ENCODE measurements at regions not wholly inside any gene's neighbourhood (a gene's known extent, or its start where the extent isn't known, plus 50 kb on each side); places are given as distances from the start of the nearest gene placed in this dataset.
A peak's percentile ranks its signal among the peaks of the same experiment; 100 is the strongest.
"Not testable (repeated sequence)": the region's sequence is repeated elsewhere in the genome, so short reads cannot be mapped to it uniquely, and the experiment has no call there.

DNA sequence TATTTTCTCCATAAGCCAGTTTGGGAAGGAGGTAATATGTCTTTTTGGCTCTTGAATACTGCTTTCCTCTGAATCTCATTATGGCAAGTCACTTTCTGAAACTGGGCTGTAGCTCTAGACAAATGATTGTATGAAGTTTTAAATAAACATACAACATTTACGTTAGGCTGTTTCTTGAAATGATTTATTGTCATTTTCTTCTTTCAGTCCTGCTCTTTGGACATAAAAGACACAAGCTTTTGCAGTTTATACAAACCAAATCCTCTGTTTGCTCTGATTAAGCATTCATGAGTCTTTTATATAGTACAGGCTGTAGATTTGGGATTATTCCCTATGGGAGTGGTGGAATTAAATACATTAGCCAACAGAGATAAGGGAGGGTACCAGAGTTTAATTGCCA is 139.7 kb downstream of the CEP120 start:
- no peak overlapping the region for H3K4me3 ChIP-seq
- intact Hi-C loops (cut with DNase I; ENCODE audit: low total_unique reads): no loop called here

DNA sequence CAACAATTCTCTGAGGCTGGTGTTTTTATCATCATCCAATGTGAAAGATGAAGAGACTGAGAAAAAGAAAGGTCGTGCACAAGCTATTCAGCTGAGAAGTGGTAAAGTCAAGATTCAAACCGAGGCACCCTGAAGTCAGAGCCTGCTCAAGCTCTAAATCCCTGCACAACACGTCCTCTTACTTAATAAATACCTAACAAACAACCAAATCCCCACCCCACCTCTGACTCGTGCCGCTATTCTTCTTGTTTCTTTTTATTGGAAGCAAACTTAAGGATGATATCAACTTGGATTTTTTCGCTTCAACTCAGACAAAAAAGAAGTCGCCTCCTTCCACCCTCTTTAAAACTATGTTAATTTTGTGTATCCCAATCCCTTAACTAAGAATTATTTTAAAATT is 140.2 kb downstream of the CEP120 start:
- H3K27ac ChIP-seq: no peak overlapping the region
- TF ChIP-seq POLR2A (IDR thresholded peaks at IDR 0.05): no peak
- TF ChIP-seq, protein P1, sequence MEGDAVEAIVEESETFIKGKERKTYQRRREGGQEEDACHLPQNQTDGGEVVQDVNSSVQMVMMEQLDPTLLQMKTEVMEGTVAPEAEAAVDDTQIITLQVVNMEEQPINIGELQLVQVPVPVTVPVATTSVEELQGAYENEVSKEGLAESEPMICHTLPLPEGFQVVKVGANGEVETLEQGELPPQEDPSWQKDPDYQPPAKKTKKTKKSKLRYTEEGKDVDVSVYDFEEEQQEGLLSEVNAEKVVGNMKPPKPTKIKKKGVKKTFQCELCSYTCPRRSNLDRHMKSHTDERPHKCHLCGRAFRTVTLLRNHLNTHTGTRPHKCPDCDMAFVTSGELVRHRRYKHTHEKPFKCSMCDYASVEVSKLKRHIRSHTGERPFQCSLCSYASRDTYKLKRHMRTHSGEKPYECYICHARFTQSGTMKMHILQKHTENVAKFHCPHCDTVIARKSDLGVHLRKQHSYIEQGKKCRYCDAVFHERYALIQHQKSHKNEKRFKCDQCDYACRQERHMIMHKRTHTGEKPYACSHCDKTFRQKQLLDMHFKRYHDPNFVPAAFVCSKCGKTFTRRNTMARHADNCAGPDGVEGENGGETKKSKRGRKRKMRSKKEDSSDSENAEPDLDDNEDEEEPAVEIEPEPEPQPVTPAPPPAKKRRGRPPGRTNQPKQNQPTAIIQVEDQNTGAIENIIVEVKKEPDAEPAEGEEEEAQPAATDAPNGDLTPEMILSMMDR (IDR thresholded peaks at IDR 0.05): no peak
- H3K4me3 ChIP-seq: no peak overlapping the region

More for the DNA sequence above, 139.7 kb downstream of the CEP120 start:
- no peak overlapping the region for H3K27ac ChIP-seq
- TF ChIP-seq, protein P1 (IDR thresholded peaks at IDR 0.05): no peak
- no peak for TF ChIP-seq POLR2A (IDR thresholded peaks at IDR 0.05)
- no peaks in the 10 kb centered on the region for H3K36me3 ChIP-seq
- no peaks in the 10 kb centered on the region for H3K9me3 ChIP-seq
- no peaks in the 10 kb centered on the region for H3K27me3 ChIP-seq
- no peak for DNase-seq
- peaks cover 0 to 6% of the 10 kb centered on the region in 2 donors for H3K4me1 ChIP-seq

DNA sequence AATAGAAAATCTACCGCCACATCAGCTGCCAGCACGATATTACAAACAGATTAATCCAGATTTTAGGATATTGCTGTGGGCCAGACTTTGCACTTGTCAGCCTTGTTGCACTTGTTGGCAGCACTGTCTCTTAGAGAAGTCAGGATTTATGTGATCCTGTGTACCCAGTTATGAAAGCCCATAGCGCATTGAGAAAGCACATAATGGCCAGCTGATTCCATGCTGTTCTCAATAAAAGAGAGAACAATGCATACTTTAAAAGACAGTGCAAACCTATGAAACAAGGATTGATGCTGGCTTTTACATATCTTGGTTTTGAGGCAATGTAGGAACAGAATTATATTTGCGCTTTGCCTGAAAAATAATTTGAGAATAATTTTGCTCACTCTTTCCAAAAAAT is 140.8 kb downstream of the CEP120 start:
- Histone ChIP-seq H3K27ac (no peak overlapping the region), H3K9me3 (no peaks in the 10 kb centered on the region), H3K4me3 (no peak overlapping the region), H3K4me1 (peaks cover 0 to 6% of the 10 kb centered on the region in 2 donors), H3K27me3 (no peaks in the 10 kb centered on the region), H3K36me3 (no peaks in the 10 kb centered on the region)
- intact Hi-C loops (cut with DNase I; ENCODE audit: low total_unique reads): no loop called here
- TF ChIP-seq, protein P1 (IDR thresholded peaks at IDR 0.05): no peak
- DNase-seq: no peak

More for the DNA sequence above, 140.2 kb downstream of the CEP120 start:
- peak in 1 of 2 donors; percentile 49 for DNase-seq
- intact Hi-C loops (cut with DNase I; ENCODE audit: low total_unique reads): no loop called here
- peaks cover 0 to 6% of the 10 kb centered on the region in 2 donors for H3K4me1 ChIP-seq
- H3K9me3 ChIP-seq: no peaks in the 10 kb centered on the region
- H3K27me3 ChIP-seq: no peaks in the 10 kb centered on the region
- no peaks in the 10 kb centered on the region for H3K36me3 ChIP-seq

DNA sequence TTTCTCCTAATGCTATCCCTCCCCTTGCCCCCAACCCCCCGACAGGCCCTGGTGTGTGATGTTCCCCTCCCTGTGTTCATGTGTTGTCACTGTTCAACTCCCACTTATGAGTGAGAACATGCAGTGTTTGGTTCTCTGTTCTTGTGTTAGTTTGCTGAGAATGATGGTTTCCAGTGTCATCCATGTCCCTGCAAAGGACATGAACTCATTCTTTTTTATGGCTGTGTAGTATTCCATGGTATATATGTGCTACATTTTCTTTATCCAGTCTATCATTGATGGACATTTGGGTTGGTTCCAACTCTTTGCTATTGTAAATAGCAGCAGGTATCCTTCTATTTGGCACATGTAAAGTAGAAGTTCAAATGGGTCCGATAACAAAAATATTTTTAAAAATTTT is 142.3 kb downstream of the CEP120 start:
- H3K36me3 ChIP-seq; H3K9me3 ChIP-seq; H3K4me3 ChIP-seq; H3K4me1 ChIP-seq; DNase-seq; intact Hi-C loops (cut with DNase I; ENCODE audit: low total_unique reads); H3K27ac ChIP-seq; H3K27me3 ChIP-seq: not testable (repeated sequence)

DNA sequence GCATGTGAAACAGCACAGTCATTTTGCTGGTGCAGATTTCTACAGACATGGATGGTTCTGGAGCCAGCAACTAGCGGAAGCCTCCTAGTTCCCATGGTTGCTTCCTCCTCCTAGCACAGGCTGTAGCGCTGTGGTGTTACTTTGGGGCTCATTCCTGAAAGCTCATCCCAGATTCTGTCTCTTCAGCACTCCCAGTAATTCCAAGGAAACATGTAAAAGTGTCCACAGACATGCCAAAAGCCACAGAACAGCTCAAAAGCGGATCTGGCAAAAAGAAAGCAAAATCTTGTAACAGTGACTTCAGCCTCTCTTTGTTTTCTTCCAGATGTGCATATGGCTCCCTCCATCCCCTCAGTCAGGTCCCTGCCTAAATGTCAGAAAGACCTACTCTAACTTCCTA is 144.1 kb downstream of the CEP120 start:
- no peaks in the 10 kb centered on the region for H3K9me3 ChIP-seq
- H3K27me3 ChIP-seq: no peaks in the 10 kb centered on the region
- intact Hi-C loops (cut with DNase I; ENCODE audit: low total_unique reads): no loop called here
- no peak for TF ChIP-seq POLR2A (IDR thresholded peaks at IDR 0.05)
- TF ChIP-seq, protein P1 (IDR thresholded peaks at IDR 0.05): no peak
- H3K4me1 ChIP-seq: no peaks in the 10 kb centered on the region
- no peak overlapping the region for H3K4me3 ChIP-seq
- no peaks in the 10 kb centered on the region for H3K36me3 ChIP-seq
- no peak overlapping the region for H3K27ac ChIP-seq
- DNase-seq: no peak

DNA sequence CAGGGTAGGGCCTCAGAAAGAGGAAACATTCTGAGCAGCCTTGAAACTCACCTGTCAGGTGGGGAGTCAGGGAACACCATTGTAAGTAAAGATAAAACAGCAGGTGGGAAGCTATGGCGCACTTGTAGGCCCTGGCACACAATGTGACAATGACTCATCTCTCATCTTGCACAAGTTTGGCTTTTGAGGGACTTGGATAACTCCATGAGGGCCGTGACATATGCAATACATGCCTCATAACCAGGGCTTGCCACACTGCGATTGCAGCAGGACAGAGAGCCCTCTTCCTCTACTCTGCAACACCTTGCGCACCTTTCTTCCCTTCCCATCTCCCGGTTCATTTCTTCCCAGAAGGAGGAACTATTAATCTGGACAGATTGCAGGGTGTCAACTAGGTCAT is 144.9 kb downstream of the CEP120 start:
- intact Hi-C loops (cut with DNase I; ENCODE audit: low total_unique reads): no loop called here
- H3K27me3 ChIP-seq: no peaks in the 10 kb centered on the region
- no peak overlapping the region for H3K4me3 ChIP-seq
- H3K4me1 ChIP-seq: no peaks in the 10 kb centered on the region
- H3K36me3 ChIP-seq: no peaks in the 10 kb centered on the region
- H3K27ac ChIP-seq: no peak overlapping the region
- H3K9me3 ChIP-seq: no peaks in the 10 kb centered on the region
- TF ChIP-seq POLR2A (IDR thresholded peaks at IDR 0.05): no peak
- TF ChIP-seq, protein P1 (IDR thresholded peaks at IDR 0.05): no peak
- no peak for DNase-seq
